HG03159 (cell line): ENCODE measurements at regions not wholly inside any gene's neighbourhood (a gene's known extent, or its start where the extent isn't known, plus 50 kb on each side); places are given as distances from the start of the nearest gene placed in this dataset.
A peak's percentile ranks its signal among the peaks of the same experiment; 100 is the strongest.

Source experiments
- ATAC-seq: cut with Tn5 transposase; IDR thresholded peaks from one replicate; pipeline ENCODE4 v1.9.1; 2021; ENCODE audit warnings: mild to moderate bottlenecking, moderate library complexity; ENCODE audit not compliant: unreplicated experiment

GRCh38 chr10:110395350-110396283, 90.9 kb upstream of the SMNDC1 start:
- ATAC-seq, result peak; percentile 81

DNA sequence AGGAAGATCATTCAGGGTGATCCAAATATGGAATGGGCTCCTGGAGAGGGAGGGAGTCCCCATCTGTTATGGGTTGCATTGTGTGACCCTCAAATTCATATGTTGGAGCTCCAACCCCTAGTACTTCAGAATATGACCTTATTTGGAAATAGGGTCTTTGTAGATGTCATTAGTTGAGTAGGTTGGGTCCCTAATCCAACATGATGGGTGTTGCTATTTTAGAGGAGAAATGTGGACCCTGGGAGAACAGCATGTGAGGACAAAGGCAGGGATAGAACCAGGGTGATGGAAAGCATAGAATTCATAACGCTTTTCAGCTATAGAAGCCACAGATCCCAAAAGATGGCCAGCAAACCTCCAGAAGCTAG, 91.5 kb upstream of the SMNDC1 start:
- no peak for ATAC-seq

DNA sequence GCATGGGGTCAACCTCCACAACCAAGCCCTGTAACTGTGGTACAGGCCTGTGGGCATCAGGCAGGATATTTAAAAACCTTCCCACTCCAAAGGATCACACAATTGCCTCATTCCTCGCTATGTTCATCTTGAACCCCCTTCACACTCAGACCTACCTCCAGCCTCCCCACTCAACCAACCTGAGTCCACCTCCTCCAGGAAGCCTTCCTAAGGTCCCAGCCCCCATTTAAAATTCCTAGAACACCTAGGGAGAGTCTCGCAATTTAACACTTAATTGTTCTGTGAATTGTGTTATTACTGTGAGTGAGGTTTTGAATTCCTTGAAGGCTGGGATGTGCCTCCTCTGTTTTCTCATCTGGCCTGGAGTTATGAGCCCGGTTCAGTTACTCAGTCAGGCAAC, 93.1 kb upstream of the SMNDC1 start:
- no peak for ATAC-seq

DNA sequence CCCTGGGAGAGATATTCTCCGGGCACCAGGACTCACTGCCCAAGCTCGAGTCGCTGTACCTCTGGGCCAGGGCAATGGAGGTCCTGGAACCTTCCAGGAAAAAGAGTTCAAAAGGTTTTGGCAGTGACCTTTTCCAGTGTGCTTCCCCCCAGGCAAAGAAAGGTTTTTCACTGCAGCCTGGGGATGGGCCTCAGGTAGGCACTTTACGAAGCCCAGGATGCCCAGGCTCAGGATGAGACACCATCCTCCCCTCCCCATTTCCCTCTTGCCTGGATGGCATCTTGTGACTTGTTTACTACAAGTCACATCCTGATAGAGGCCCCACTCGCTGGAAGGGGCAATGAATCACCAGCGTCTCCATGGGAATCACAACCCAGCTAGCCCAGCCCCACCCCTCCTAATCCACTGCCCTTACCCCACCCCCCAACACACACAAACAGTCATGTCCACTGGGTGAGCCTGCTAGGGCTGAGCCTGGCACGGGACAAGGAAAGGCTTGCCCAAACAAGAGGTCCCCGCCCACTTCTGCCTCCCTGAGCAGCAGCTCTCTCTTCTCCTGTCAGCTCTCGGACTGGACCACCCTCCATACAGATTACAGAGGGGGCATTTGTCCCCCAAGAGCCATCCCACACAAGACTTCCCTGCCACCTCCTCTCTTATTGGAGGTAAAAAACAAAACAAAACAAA, 93.8 kb upstream of the SMNDC1 start:
- ATAC-seq, result no peak

DNA sequence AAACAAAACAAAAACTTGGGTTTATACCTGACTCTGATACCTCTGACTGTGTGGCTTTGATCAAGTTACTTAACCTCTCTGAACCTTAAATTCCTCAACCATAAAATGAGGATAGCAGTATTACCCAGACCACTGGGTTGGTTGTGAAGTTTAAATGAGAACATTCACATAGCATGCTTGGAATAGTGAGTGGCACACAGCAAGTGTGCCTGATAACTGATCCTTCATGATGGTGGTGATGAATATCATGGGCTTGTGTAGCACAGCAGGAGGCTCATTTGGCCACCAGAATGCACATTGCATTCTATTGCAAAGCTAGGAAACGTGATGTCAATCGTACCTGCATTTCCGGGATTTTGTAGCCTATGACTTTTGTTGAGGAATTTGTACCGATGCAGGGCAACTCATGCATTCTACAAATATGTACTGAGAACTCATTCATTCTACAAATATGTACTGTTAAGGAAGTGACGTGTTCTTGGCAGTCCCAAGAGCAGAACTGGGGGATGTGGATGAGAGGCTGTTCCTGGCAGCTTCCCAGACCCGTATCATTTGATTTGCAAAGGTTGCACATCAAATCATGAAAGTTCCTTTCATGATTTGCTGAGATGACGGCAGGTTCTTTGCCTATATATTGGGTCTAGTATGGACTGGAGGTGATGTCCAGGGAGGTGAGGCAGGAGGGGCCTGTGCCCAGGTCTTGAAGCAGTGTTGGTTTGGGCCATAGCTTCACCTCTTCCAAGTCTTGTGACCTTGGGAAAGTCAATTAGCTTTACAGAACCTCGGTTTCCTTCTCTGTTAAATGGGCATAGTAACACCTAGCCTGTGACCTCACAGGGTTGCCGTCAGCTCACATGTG, 94.6 kb upstream of the SMNDC1 start:
- no peak for ATAC-seq

- no peak for ATAC-seq
Measured at GRCh38 chr10:110399965-110400933, 95.5 kb upstream of the SMNDC1 start.

GRCh38 chr10:110401401-110402076, 96.2 kb upstream of the DUSP5 start:
- no peak for ATAC-seq

DNA sequence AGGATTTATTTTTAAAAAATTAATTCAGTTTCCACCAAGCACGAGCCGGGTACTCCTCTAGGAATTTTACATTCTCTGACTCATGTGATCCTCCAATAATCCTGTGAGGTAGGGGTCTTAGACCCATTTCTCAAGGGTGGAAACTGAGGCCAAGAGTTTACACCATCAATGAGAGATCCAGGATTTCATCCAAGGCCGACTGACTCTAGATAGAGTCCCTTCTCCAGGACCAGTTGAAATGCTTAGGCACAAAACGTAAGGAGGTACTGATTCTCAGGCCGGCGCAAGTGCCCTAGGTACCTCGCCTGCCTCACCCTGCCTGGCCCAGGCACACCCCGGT, 95.7 kb upstream of the DUSP5 start:
- ATAC-seq, result no peak

DNA sequence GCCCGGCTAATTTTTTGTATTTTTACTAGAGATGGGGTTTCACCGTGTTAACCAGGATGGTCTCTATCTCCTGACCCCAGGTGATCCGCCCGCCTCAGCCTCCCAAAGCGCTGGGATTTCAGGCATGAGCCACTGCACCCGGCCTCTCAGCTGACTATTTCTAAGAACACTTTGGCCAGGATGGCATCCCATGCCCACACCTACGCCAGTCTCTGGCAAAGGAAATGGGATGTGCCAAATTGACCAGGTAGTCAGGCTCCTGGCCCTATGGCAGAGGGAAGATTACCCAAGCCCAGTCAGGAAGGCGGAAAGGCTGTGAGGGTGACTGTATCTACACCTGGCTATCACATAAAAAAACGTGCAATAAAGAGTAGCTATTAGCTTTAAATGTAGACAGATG, 94.1 kb upstream of the DUSP5 start:
- ATAC-seq, result no peak

DNA sequence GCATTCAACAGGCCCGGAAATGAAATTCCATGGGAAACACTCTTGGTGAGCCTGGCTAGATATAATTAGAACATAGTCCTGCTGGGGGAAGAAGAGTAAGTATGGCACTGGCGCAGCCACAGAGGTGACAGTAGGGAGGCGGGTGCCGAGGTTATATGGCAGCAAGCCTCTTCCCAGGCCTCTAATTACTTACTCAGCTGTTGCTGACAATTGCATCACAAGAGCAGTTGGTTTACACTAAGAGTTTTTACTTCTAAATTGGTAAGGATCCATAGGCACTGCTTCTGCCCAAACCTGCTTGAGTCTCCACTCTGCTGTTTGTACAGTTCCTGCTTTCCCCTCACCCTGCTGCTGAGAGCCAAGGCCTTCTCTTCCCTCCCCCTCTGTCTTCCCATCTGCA, 93.3 kb upstream of the DUSP5 start:
- ATAC-seq, result no peak

- no peak for ATAC-seq
Measured at GRCh38 chr10:110404825-110405224, 92.9 kb upstream of the DUSP5 start.

DNA sequence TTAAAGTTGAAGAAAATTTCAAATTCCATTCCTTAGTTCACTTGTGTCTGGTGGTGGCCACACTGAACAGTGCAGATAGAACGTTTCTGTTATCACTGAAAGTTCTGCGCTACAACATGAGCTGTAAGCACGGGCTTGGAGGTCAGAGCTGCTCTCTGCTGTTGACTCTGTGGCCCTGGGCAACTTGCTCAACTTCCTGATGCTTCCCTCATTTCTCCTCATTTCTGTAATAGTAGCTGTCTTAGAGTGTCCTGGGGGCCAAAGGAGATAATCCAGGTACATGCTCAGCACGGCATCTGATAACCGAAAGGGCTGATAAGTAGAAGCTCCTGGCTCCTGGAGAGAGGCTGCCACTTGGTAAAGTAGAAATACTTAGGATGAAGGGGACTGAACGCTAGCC, 92.3 kb upstream of the DUSP5 start:
- ATAC-seq, result no peak

DNA sequence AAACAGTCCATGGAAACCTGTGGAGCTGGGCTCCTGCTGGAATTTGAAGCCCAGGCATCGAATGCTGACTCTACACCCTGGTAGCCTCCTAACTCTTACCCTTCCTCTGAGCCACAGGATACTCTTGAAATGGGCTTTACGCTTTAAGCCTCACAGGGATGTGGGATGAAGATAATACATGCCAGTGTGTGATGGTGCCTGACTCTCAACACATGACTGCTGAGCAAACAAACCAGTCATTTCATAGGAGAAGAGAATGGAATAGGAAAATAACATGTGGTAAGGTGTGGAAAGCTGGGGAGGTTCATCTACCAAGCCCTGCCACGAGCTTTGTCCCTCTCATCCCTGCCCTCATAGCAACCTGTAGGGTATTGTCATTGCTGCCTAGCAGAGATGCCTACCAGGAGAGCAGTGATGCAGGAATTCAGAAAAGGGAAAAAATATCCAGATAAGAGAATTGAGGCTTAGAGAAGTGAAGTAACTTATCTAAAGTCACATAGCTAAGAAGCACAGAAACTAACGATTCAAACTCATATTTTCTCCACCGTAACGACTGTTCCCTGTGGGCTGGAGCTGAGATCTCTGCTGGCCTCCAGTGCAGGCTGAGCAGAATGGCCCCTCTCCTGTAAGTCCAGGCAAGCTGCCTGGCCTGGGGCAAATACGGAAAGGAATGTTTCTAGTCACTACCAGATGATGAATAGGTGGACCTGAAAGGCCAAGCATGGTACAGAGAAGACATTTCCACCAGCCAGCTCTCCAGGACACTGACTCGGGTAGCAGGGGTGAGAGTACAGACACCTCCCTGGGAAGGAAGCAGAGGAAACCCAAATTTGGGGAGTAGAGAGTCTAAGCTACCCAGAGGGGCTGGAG, 90.2 kb upstream of the DUSP5 start:
- ATAC-seq, result no peak

GRCh38 chr10:110408203-110408871, 89.4 kb upstream of the DUSP5 start:
- ATAC-seq, result no peak

DNA sequence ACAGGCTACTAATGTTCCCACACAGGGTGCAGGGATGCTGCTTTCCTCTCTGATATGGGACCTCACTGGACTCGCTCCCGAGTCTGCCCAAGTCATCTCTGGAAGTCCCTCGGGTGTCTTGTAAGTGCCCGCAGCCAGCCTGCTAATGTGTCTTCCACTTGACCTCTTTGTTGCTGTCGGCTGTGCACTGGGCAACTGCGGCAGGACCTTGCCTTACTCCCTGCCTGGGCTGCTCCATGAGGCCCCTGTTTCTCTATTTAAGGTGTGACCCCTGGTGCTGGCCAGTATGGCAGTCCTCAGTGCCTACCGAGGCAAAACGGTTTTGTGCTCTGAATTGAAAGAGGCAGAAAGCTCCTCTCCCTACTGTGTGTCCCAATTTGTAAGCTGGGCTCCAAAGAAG, 88.8 kb upstream of the DUSP5 start:
- no peak for ATAC-seq

- no peak for ATAC-seq
Measured at GRCh38 chr10:110409488-110409887, 88.2 kb upstream of the DUSP5 start.

GRCh38 chr10:110409926-110410325, 87.8 kb upstream of the DUSP5 start:
- ATAC-seq, result peak; percentile 32

GRCh38 chr10:110410329-110411046, 87.2 kb upstream of the DUSP5 start:
- ATAC-seq, result no peak
